MM.1S (cell line): ENCODE measurements at regions not wholly inside any gene's neighbourhood (a gene's known extent, or its start where the extent isn't known, plus 50 kb on each side); places are given as distances from the start of the nearest gene placed in this dataset.

ENCODE experiments used
- DNase-seq: peaks from one replicate; pipeline ENCODE4 v3.0.0-alpha.2; 2015
- H2AFZ ChIP-seq: fragments of 300-600 bp; sonication (generic); 2 replicates; pipeline ENCODE4 v1.6.0; 2016; ENCODE audit warnings: antibody characterized with exemption, low read length
- H3F3A ChIP-seq: fragments of 300-600 bp; sonication (generic); 2 replicates; pipeline ENCODE4 v1.6.1; 2016; ENCODE audit warnings: mild to moderate bottlenecking, antibody characterized with exemption, low read length, moderate library complexity, mixed read lengths; ENCODE audit not compliant: insufficient read depth
- H3K27ac ChIP-seq: fragments of 300-600 bp; sonication (generic); 2 replicates; pipeline ENCODE4 v1.5.1; 2016; ENCODE audit warnings: mild to moderate bottlenecking, low read length
- H3K27me3 ChIP-seq: fragments of 300-600 bp; sonication (generic); replicated peaks from 2 replicates; pipeline ENCODE4 v1.6.0; 2016; ENCODE audit warnings: low read length; ENCODE audit not compliant: insufficient read depth
- H3K36me3 ChIP-seq: fragments of 300-600 bp; sonication (generic); replicated peaks from 2 replicates; pipeline ENCODE4 v1.6.1; 2016; ENCODE audit warnings: mild to moderate bottlenecking, low read length, mixed read lengths; ENCODE audit not compliant: insufficient read depth
- H3K4me1 ChIP-seq: fragments of 300-600 bp; sonication (generic); 2 replicates; pipeline ENCODE4 v1.6.1; 2016; ENCODE audit warnings: low read length, mixed read lengths
- H3K4me2 ChIP-seq: fragments of 300-600 bp; sonication (generic); 2 replicates; pipeline ENCODE4 v1.6.0; 2016; ENCODE audit warnings: low read depth, low read length
- H3K4me3 ChIP-seq: fragments of 300-600 bp; sonication (generic); 2 replicates; pipeline ENCODE4 v1.5.1; 2016; ENCODE audit warnings: low read length, mixed read lengths
- H3K79me2 ChIP-seq: fragments of 300-600 bp; sonication (generic); 2 replicates; pipeline ENCODE4 v1.6.1; 2016; ENCODE audit warnings: mixed run types, low read length, mixed read lengths
- H3K9ac ChIP-seq: fragments of 300-600 bp; sonication (generic); 2 replicates; pipeline ENCODE4 v1.6.1; 2016; ENCODE audit warnings: low read length, mixed read lengths
- H3K9me2 ChIP-seq: fragments of 300-600 bp; sonication (generic); replicated peaks from 2 replicates; pipeline ENCODE4 v1.6.1; 2016; ENCODE audit warnings: mild to moderate bottlenecking, low read length, mixed read lengths; ENCODE audit not compliant: insufficient read depth
- H3K9me3 ChIP-seq: fragments of 300-600 bp; sonication (generic); replicated peaks from 2 replicates; pipeline ENCODE4 v1.6.1; 2016; ENCODE audit warnings: mild to moderate bottlenecking, low read length, mixed read lengths; ENCODE audit not compliant: insufficient read depth
- H4K20me1 ChIP-seq: fragments of 300-600 bp; sonication (generic); 2 replicates; pipeline ENCODE4 v1.6.1; 2016; ENCODE audit warnings: mild to moderate bottlenecking, low read length, moderate library complexity, mixed read lengths; ENCODE audit not compliant: insufficient read depth
- EZH2 ChIP-seq: fragments of 300-600 bp; sonication (generic); optimal IDR thresholded peaks from 2 replicates; pipeline ENCODE3; 2017; ENCODE audit warnings: low read depth, mild to moderate bottlenecking, antibody characterized with exemption, low read length, mixed read lengths
- EZH2phosphoT487 ChIP-seq: fragments of 300-600 bp; sonication (generic); IDR thresholded peaks from 2 replicates; pipeline ENCODE4 v1.6.1; 2018; ENCODE audit warnings: antibody characterized with exemption, low read length
- TF ChIP-seq, protein P1 (sequence below): fragments of 300-600 bp; sonication (generic); IDR thresholded peaks from 2 replicates; pipeline ENCODE4 v1.5.1; 2016; ENCODE audit warnings: antibody characterized with exemption, low read length, mixed read lengths

DNA sequence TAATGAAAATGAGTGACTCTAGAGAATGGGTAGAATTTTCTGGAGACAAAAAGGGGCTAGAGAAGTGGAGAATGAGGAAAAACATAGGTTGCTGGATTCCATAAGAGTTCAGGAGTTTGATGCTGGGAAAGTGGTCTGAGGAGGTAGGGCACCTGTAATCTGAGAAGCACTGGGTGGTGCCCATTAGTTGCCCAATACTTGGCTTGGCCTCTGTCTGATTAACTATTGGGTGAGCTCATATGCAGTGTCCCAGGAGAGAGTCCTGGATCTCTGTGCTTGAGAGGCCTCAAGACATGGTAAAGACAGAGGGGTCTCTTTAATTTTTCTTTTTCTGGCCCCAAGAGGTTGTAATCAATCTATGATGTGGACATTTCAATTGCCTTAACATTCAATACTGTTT, 390.1 kb downstream of the TDRD3 start:
- H3K9ac ChIP-seq, result no peak overlapping the region

DNA sequence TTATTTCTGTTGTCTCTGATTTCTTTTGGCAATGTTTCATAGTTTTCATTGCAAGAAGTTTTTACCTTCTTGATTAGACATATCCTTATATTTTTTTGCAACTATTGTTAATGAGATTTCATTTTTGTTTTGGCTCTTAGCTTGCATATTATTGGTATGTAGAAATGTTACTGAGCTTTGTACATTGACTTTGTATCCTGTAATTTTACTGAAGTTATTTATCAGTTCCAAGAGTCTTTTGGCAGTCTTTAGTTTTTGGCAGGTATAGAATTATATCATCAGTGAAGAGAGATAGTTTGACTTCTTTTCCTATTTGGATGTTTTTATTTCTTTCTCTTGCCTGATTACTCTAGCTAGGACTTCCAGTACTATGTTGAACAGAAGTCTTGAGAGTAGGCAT, 375.7 kb downstream of the TDRD3 start:
- TF ChIP-seq EZH2, result no peak
- TF ChIP-seq, protein P1, sequence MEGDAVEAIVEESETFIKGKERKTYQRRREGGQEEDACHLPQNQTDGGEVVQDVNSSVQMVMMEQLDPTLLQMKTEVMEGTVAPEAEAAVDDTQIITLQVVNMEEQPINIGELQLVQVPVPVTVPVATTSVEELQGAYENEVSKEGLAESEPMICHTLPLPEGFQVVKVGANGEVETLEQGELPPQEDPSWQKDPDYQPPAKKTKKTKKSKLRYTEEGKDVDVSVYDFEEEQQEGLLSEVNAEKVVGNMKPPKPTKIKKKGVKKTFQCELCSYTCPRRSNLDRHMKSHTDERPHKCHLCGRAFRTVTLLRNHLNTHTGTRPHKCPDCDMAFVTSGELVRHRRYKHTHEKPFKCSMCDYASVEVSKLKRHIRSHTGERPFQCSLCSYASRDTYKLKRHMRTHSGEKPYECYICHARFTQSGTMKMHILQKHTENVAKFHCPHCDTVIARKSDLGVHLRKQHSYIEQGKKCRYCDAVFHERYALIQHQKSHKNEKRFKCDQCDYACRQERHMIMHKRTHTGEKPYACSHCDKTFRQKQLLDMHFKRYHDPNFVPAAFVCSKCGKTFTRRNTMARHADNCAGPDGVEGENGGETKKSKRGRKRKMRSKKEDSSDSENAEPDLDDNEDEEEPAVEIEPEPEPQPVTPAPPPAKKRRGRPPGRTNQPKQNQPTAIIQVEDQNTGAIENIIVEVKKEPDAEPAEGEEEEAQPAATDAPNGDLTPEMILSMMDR, result no peak
- TF ChIP-seq EZH2phosphoT487, result no peak
- no peaks in the 10 kb centered on the region for H3F3A ChIP-seq

More for the DNA sequence above, 390.1 kb downstream of the TDRD3 start:
- H3K79me2 ChIP-seq, result no peaks in the 10 kb centered on the region
- H3K4me3 ChIP-seq, result no peak overlapping the region
- no peaks in the 10 kb centered on the region for H3K27me3 ChIP-seq
- H3K9me3 ChIP-seq, result no peaks in the 10 kb centered on the region
- H3K4me1 ChIP-seq, result no peaks in the 10 kb centered on the region
- H2AFZ ChIP-seq, result no peak overlapping the region
- TF ChIP-seq EZH2phosphoT487, result no peak
- TF ChIP-seq, protein P1, result no peak
- no peak for TF ChIP-seq EZH2
- H3F3A ChIP-seq, result no peaks in the 10 kb centered on the region
- H4K20me1 ChIP-seq, result no peaks in the 10 kb centered on the region
- H3K4me2 ChIP-seq, result no peak overlapping the region
- H3K36me3 ChIP-seq, result no peaks in the 10 kb centered on the region
- no peak overlapping the region for H3K27ac ChIP-seq
- no peak for DNase-seq
- H3K9me2 ChIP-seq, result no peaks in the 10 kb centered on the region

DNA sequence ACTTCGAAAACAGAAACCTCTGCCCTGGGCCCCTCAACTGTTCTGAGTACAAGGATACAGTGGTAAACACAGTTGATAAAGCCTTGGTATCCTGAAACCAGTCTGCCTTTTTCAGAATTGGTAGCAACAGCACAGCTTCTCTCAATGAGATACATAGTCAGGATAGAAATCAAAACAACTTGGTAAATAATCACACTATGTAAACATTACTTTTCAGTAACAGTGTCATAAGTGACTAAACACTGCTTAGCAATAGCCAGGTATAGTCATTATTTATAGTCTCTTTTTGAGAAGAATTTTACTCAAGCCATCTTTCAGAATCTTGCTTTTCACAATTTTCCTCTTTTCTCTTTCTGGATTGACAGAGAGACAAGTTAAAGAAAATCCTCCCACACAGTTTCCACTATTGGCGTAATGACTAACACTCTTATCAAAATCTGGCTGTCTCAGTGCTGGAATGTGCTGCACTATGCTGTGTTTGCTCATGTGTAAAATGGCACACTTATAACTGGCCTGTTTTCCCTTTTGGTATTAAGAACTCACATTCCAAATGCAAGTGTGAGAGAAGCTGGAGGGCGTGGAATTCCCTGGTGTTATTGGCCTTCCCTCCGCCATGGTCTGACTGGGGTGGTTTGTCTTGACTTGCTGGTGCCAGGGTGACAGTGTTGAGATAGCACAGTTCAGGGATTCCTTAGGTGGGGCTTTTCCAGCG, 368.8 kb downstream of the TDRD3 start:
- Histone ChIP-seq H3K4me1 (no peaks in the 10 kb centered on the region), H3K9ac (no peak overlapping the region), H2AFZ (no peak overlapping the region), H3K9me3 (no peaks in the 10 kb centered on the region), H3K79me2 (no peaks in the 10 kb centered on the region), H3K27me3 (no peaks in the 10 kb centered on the region), H3K9me2 (no peaks in the 10 kb centered on the region), H3K36me3 (no peaks in the 10 kb centered on the region), H4K20me1 (no peaks in the 10 kb centered on the region), H3K4me2 (no peak overlapping the region), H3K27ac (no peak overlapping the region), H3K4me3 (no peak overlapping the region), H3F3A (no peaks in the 10 kb centered on the region)
- no peak for DNase-seq
- TF ChIP-seq, protein P1, result no peak
- TF ChIP-seq EZH2 (no peak), EZH2phosphoT487 (no peak)

More for the DNA sequence above, 375.7 kb downstream of the TDRD3 start:
- Histone ChIP-seq H2AFZ (no peak overlapping the region), H3K79me2 (no peaks in the 10 kb centered on the region), H3K36me3 (no peaks in the 10 kb centered on the region), H3K4me1 (no peaks in the 10 kb centered on the region), H3K4me2 (no peak overlapping the region), H3K27me3 (no peaks in the 10 kb centered on the region), H3K9me2 (no peaks in the 10 kb centered on the region), H3K9me3 (no peaks in the 10 kb centered on the region), H3K4me3 (no peak overlapping the region), H4K20me1 (no peaks in the 10 kb centered on the region), H3K9ac (no peak overlapping the region), H3K27ac (no peak overlapping the region)
- no peak for DNase-seq
